ENCODE measurements at regions not wholly inside any gene's neighbourhood (a gene's known extent, or its start where the extent isn't known, plus 50 kb on each side); places are given as distances from the start of the nearest gene placed in this dataset.

DNA sequence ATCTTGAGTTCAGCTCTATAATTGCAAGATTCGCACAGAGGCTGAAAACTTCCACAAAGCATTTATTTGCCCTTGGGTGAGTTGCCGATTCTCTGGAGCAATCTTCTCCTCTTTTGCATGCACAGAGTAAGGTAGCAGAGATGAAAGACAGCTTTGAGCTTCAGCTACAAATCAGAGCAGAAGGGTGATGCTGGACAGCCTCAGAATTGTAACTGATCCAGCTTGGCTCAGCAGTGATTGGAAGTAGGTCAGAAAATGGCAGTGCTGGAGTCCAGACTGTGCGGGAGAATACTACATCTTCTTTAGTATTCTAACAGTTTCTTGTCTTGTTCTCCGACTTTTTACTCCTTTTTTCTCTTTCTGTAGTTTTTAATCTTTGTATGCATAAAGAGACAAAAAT is 55.4 kb upstream of the CDC14C start:
- no peak overlapping the region for H3K4me3 ChIP-seq
- H3K9me3 ChIP-seq (ENCODE audit: low read depth), result no peaks in the 10 kb centered on the region
- no peaks in the 10 kb centered on the region for H3K27me3 ChIP-seq
- no peak overlapping the region for H3K27ac ChIP-seq
- no peaks in the 10 kb centered on the region for H3K4me1 ChIP-seq (ENCODE audit: low read depth)
- no peak for TF ChIP-seq CTCF (IDR thresholded peaks at IDR 0.05; ENCODE audit: low read depth, low read length)
- DNase-seq (ENCODE audit: low read depth in 1 of 2, low spot score in 1 of 2), result peak in 1 of 2 donors; percentile 28
- no peaks in the 10 kb centered on the region for H3K36me3 ChIP-seq

GRCh38 chr7:48872548-48872947 is 51.8 kb upstream of the CDC14C start:
- TF ChIP-seq CTCF (IDR thresholded peaks at IDR 0.05; ENCODE audit: low read depth, low read length), result no peak

More at GRCh38 chr7:48872548-48872947, 51.8 kb upstream of the CDC14C start:
- peaks cover 4% of the 10 kb centered on the region for H3K4me1 ChIP-seq (ENCODE audit: low read depth)
- H3K9me3 ChIP-seq (ENCODE audit: low read depth), result no peaks in the 10 kb centered on the region
- DNase-seq (ENCODE audit: low read depth in 1 of 2, low spot score in 1 of 2), result peak in 1 of 2 donors; percentile 65
- H3K27ac ChIP-seq, result no peak overlapping the region
- no peaks in the 10 kb centered on the region for H3K27me3 ChIP-seq
- H3K4me3 ChIP-seq, result no peak overlapping the region
- no peaks in the 10 kb centered on the region for H3K36me3 ChIP-seq

Data from cardiac muscle cell (in vitro differentiated cells and primary cell).